ENCODE measurements at regions not wholly inside any gene's neighbourhood (a gene's known extent, or its start where the extent isn't known, plus 50 kb on each side); places are given as distances from the start of the nearest gene placed in this dataset.

- no peak overlapping the region for H3K4me2 ChIP-seq
- intact Hi-C loops (cut with micrococcal nuclease; ENCODE audit: unreplicated experiment) = no loop called here
- DNase-seq = no peak
- H3K9me2 ChIP-seq (ENCODE audit: insufficient read depth) = no peaks in the 10 kb centered on the region
- no TSS peak for BruUV-seq (replicated peaks)
- no peaks in the 10 kb centered on the region for H3K27me3 ChIP-seq (ENCODE audit: insufficient read depth, low read depth)
- H3F3A ChIP-seq (ENCODE audit: insufficient read depth, low read depth) = no peaks in the 10 kb centered on the region
- ChIA-PET CTCF (no interaction called here), POLR2A (ENCODE audit: unreplicated experiment) (no interaction called here)
- H3K4me3 ChIP-seq = no peak overlapping the region
- H2AFZ ChIP-seq = no peak overlapping the region
- no peak overlapping the region for H3K27ac ChIP-seq
- no peaks in the 10 kb centered on the region for H4K20me1 ChIP-seq (ENCODE audit: insufficient read depth)
- H3K4me1 ChIP-seq (replicated peaks; ENCODE audit: insufficient read depth) = no peaks in the 10 kb centered on the region
- H3K79me2 ChIP-seq (ENCODE audit: low read depth) = no peaks in the 10 kb centered on the region
- no peaks in the 10 kb centered on the region for H3K36me3 ChIP-seq (ENCODE audit: low read depth)
- H3K9me3 ChIP-seq (ENCODE audit: insufficient read depth, low read depth) = no peaks in the 10 kb centered on the region
- no peak for TF ChIP-seq EZH2 (IDR thresholded peaks at IDR 0.05; ENCODE audit: low read depth)
- TF ChIP-seq CTCF (conservative IDR thresholded peaks at IDR 0.05) = no peak
These were observed 221.5 kb upstream of the DEFB112 start for GRCh38 chr6:50271266-50271665.

- no peaks in the 10 kb centered on the region for H3K36me3 ChIP-seq (ENCODE audit: low read depth)
- no peaks in the 10 kb centered on the region for H3K4me1 ChIP-seq (replicated peaks; ENCODE audit: insufficient read depth)
- DNase-seq = no peak
- no peak for TF ChIP-seq CTCF (conservative IDR thresholded peaks at IDR 0.05)
- TF ChIP-seq EZH2 (IDR thresholded peaks at IDR 0.05; ENCODE audit: low read depth) = no peak
- H2AFZ ChIP-seq = no peak overlapping the region
- no peak overlapping the region for H3K27ac ChIP-seq
- no peaks in the 10 kb centered on the region for H3F3A ChIP-seq (ENCODE audit: insufficient read depth, low read depth)
- no peak overlapping the region for H3K4me3 ChIP-seq
- no TSS peak for BruUV-seq (replicated peaks)
- POLR2A ChIA-PET (ENCODE audit: unreplicated experiment) = no interaction called here
- intact Hi-C loops (cut with micrococcal nuclease; ENCODE audit: unreplicated experiment) = no loop called here
- no peak overlapping the region for H3K4me2 ChIP-seq
- H3K27me3 ChIP-seq (ENCODE audit: insufficient read depth, low read depth) = no peaks in the 10 kb centered on the region
- H3K79me2 ChIP-seq (ENCODE audit: low read depth) = no peaks in the 10 kb centered on the region
- no peaks in the 10 kb centered on the region for H4K20me1 ChIP-seq (ENCODE audit: insufficient read depth)
- H3K9me3 ChIP-seq (ENCODE audit: insufficient read depth, low read depth) = no peaks in the 10 kb centered on the region
- H3K9me2 ChIP-seq (ENCODE audit: insufficient read depth) = no peaks in the 10 kb centered on the region
- CTCF ChIA-PET = no interaction called here
These were observed 222.1 kb upstream of the DEFB112 start for GRCh38 chr6:50271817-50272216.

DNA sequence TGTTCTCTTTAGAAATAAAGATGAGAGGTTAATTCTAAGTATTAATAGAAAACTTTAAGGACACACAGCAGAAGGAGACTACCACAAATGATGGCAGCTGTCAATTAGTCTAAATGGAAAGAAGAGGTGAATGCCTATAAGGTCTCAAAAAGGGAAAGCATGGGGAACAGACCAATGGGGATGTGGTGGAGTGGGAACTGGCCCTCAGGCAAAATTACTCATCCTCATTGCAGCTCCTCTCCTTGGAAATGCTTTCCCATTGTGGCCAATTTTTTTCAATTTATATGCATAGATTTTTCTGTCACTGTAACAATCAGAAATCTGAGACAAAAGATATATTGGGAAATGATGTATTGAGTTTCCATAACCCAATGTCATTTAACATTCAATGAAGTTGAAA is 222.9 kb upstream of the DEFB112 start:
- CTCF ChIA-PET = no interaction called here
- intact Hi-C loops (cut with micrococcal nuclease; ENCODE audit: unreplicated experiment) = no loop called here
- Histone ChIP-seq H2AFZ (no peak overlapping the region), H3K79me2 (ENCODE audit: low read depth) (no peaks in the 10 kb centered on the region), H3K4me1 (replicated peaks; ENCODE audit: insufficient read depth) (no peaks in the 10 kb centered on the region), H3K9me2 (ENCODE audit: insufficient read depth) (no peaks in the 10 kb centered on the region), H3K36me3 (ENCODE audit: low read depth) (no peaks in the 10 kb centered on the region), H3K9me3 (ENCODE audit: insufficient read depth, low read depth) (no peaks in the 10 kb centered on the region), H3F3A (ENCODE audit: insufficient read depth, low read depth) (no peaks in the 10 kb centered on the region), H4K20me1 (ENCODE audit: insufficient read depth) (no peaks in the 10 kb centered on the region), H3K27ac (no peak overlapping the region), H3K27me3 (ENCODE audit: insufficient read depth, low read depth) (no peaks in the 10 kb centered on the region), H3K4me3 (no peak overlapping the region), H3K4me2 (no peak overlapping the region)
- BruUV-seq (replicated peaks) = no TSS peak
- no peak for TF ChIP-seq CTCF (conservative IDR thresholded peaks at IDR 0.05)
- TF ChIP-seq EZH2 (IDR thresholded peaks at IDR 0.05; ENCODE audit: low read depth) = no peak
- POLR2A ChIA-PET (ENCODE audit: unreplicated experiment) = no interaction called here
- DNase-seq = no peak

Data from PC-9 (cell line).